ENCODE measurements at regions not wholly inside any gene's neighbourhood (a gene's known extent, or its start where the extent isn't known, plus 50 kb on each side); places are given as distances from the start of the nearest gene placed in this dataset.

DNA sequence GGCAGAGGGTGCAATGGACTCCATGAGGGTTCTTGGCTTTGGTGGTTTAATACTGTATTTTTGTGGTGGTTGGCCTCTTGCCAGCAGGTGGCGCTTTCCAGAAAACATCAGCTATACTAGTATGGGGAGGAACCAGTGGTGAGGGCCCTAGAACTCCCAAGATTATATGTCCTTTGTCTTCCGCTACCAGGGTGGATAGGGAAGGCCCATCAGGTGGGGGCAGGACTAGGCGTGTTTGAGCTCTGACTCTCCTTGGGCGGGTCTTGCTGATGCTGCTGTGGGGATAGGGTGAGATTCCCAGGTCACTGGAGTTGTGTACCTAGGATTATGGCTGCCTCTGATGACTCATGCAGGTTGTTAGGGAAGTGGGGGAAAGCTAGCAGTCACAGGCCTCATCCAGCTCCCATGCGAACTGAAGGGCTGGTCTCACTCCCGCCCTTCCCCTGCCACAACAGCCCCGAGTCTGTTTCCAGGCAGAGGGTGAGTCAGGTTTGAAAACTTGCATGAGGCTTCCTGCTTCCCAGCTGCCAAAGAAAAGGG lies 357.7 kb downstream of the OTOL1 start (continued):
- TF ChIP-seq TFCP2L1 (CRISPR knock-in tag; IDR thresholded peaks at IDR 0.05) = no peak
- TF ChIP-seq EHF (CRISPR knock-in tag; IDR thresholded peaks at IDR 0.05) = no peak
- TF ChIP-seq RAD21 (conservative IDR thresholded peaks at IDR 0.05 in 1 of 2, IDR thresholded peaks at IDR 0.05 in 1 of 2) = 0 out of 5 replicates have a peak, but pooled peaks of 1 of the 2 experiments have one; percentile 10
- TF ChIP-seq, protein P1, sequence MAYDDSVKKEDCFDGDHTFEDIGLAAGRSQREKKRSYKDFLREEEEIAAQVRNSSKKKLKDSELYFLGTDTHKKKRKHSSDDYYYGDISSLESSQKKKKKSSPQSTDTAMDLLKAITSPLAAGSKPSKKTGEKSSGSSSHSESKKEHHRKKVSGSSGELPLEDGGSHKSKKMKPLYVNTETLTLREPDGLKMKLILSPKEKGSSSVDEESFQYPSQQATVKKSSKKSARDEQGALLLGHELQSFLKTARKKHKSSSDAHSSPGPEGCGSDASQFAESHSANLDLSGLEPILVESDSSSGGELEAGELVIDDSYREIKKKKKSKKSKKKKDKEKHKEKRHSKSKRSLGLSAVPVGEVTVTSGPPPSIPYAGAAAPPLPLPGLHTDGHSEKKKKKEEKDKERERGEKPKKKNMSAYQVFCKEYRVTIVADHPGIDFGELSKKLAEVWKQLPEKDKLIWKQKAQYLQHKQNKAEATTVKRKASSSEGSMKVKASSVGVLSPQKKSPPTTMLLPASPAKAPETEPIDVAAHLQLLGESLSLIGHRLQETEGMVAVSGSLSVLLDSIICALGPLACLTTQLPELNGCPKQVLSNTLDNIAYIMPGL (CRISPR knock-in tag; IDR thresholded peaks at IDR 0.05; ENCODE audit: borderline replicate concordance) = no peak
- TF ChIP-seq FOSB (CRISPR knock-in tag; IDR thresholded peaks at IDR 0.05) = no peak
- TF ChIP-seq JUN (IDR thresholded peaks at IDR 0.05) = no peak

DNA sequence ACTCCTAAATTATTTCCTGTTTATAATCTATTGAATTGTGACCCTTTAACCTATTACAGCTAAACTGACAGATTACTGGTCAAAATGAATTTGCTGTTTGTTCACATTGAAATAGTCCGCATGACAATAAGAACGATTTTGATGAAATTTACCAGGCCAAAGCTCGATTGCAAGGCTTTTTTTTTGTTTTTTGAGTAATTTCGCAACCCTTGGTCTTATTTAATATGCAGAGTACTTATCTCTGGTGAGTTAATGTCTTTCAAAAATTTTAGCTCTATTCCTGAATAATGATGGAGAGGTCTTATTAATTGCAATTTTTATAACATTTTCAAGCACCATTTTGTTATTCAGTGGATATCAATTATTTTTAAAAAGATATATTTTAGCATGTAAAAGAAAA lies 362.4 kb downstream of the OTOL1 start:
- ATAC-seq = no peak
- 64% methylated on average over 4 of the region's 4 CpGs for WGBS (ENCODE audit: missing lambda C conversion rate)
- no peaks in the 10 kb centered on the region for H3K9me3 ChIP-seq
- H3K27ac ChIP-seq = no peak overlapping the region
- TF ChIP-seq GATA3 (IDR thresholded peaks at IDR 0.05; ENCODE audit: borderline replicate concordance) (no peak), CBX8 (IDR thresholded peaks at IDR 0.05) (no peak), ZNF302 (CRISPR knock-in tag; IDR thresholded peaks at IDR 0.05) (no peak), KDM5A (IDR thresholded peaks at IDR 0.05) (no peak), NPAS2 (CRISPR knock-in tag; IDR thresholded peaks at IDR 0.05; ENCODE audit: borderline replicate concordance) (no peak), ZFP36 (IDR thresholded peaks at IDR 0.05; ENCODE audit: borderline replicate concordance, partially characterized antibody) (no peak), CHD2 (IDR thresholded peaks at IDR 0.05; ENCODE audit: low read length, partially characterized antibody) (no peak), HDAC2 (IDR thresholded peaks at IDR 0.05) (no peak), KDM1A (IDR thresholded peaks at IDR 0.05; ENCODE audit: low read depth) (no peak), BHLHE40 (IDR thresholded peaks at IDR 0.05; ENCODE audit: low read depth, low read length) (no peak), MYC (IDR thresholded peaks at IDR 0.05; ENCODE audit: borderline replicate concordance, low read length) (no peak), FOSB (CRISPR knock-in tag; IDR thresholded peaks at IDR 0.05) (no peak), HOXB5 (CRISPR knock-in tag; IDR thresholded peaks at IDR 0.05) (no peak)
- TF ChIP-seq, protein P1 (CRISPR knock-in tag; IDR thresholded peaks at IDR 0.05; ENCODE audit: borderline replicate concordance) = no peak
- TF ChIP-seq, protein P2, sequence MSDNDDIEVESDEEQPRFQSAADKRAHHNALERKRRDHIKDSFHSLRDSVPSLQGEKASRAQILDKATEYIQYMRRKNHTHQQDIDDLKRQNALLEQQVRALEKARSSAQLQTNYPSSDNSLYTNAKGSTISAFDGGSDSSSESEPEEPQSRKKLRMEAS (IDR thresholded peaks at IDR 0.05) = no peak
- TF ChIP-seq, protein P3, sequence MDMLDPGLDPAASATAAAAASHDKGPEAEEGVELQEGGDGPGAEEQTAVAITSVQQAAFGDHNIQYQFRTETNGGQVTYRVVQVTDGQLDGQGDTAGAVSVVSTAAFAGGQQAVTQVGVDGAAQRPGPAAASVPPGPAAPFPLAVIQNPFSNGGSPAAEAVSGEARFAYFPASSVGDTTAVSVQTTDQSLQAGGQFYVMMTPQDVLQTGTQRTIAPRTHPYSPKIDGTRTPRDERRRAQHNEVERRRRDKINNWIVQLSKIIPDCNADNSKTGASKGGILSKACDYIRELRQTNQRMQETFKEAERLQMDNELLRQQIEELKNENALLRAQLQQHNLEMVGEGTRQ (IDR thresholded peaks at IDR 0.05) = no peak
- CTCF ChIA-PET = no interaction called here
- H3K4me3 ChIP-seq = no peak overlapping the region
- POLR2A ChIA-PET = no interaction called here
- FAIRE-seq = no peak
- H3K4me2 ChIP-seq = no peak overlapping the region
- H3K4me1 ChIP-seq = no peaks in the 10 kb centered on the region
- no peak for DNase-seq (ENCODE audit: low read depth in 1 of 2, low spot score in 1 of 2)

DNA sequence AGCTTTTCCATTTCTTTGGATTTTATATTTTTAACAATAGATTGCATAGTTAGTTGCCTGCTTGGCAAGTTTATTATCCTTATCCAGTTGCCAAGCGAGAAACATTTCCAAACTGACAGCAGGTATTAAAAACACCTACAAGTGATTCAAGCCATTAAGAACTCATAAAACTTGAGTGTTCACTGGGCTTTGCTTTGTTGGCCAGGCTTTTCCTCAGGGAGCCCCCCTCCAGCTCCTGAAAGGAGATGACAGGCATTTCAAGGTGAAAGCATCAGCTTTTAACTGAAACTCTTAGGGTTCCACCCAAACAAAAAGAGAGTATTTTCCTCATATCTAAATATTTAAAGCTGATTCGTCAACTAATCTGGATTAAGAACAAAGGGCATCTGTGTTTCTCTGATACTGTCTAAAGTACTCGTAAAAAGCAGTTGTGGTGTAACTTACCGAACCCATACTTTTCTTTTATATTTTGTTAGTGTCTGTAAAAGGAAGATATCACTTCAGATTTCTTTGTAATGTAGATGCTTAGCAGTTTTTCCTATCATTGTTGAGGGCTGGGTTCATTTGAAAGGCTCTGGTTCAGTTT lies 363.4 kb downstream of the OTOL1 start:
- POLR2A ChIA-PET = no interaction called here
- no peak for DNase-seq (ENCODE audit: low read depth in 1 of 2, low spot score in 1 of 2)
- WGBS (ENCODE audit: missing lambda C conversion rate) = 70% methylated on average over 4 of the region's 4 CpGs
- no peak for ATAC-seq
- Histone ChIP-seq H3K4me3 (no peak overlapping the region), H3K4me1 (no peaks in the 10 kb centered on the region), H3K27ac (no peak overlapping the region), H3K4me2 (no peak overlapping the region), H3K9me3 (no peaks in the 10 kb centered on the region)
- CTCF ChIA-PET = interaction anchor here (1.4 kb wide), 1 partner anchor 9 kb away, joined by 3 read pairs; no protein-coding TSS in a partner anchor
- TF ChIP-seq TP53 (CRISPR knock-in tag; IDR thresholded peaks at IDR 0.05) = no peak
- no peak for TF ChIP-seq ZC3H11A (IDR thresholded peaks at IDR 0.05)
- TF ChIP-seq HOXA7 (CRISPR knock-in tag; IDR thresholded peaks at IDR 0.05) = no peak
- no peak for FAIRE-seq

Measured in A549 (cell line).